PC-9 (cell line): ENCODE measurements at regions not wholly inside any gene's neighbourhood (a gene's known extent, or its start where the extent isn't known, plus 50 kb on each side); places are given as distances from the start of the nearest gene placed in this dataset.
"Not testable (repeated sequence)": the region's sequence is repeated elsewhere in the genome, so short reads cannot be mapped to it uniquely, and the experiment has no call there.

Source experiments
- BruUV-seq: library from RNA; stranded (reverse); fragments of 400-500 nt; replicated peaks from 2 replicates; lab custom pipeline; 2021; lab: Mats Ljungman, UMichigan
- CTCF ChIA-PET: fragments of 300-600 bp; sonication (Branson Sonifier 250); formaldehyde crosslinking; loops from one replicate; lab custom pipeline; 2022; ENCODE audit warnings: antibody characterized with exemption; lab: Charles Lee
- POLR2A ChIA-PET: fragments of 300-600 bp; sonication (Branson Sonifier 250); formaldehyde crosslinking; loops from one replicate; lab custom pipeline; 2022; ENCODE audit warnings: antibody characterized with exemption; ENCODE audit not compliant: unreplicated experiment; lab: Charles Lee
- DNase-seq, 2 experiments: peaks; one replicate each; pipeline versions ENCODE4 v3.0.0 to v3.0.0-alpha.2; 2015 to 2022; ENCODE audit warnings: mixed read lengths in 1 of 2
- H2AFZ ChIP-seq: fragments of 200-600 bp; sonication (generic); 2 replicates; pipeline ENCODE4 v1.8.1; 2017; ENCODE audit warnings: antibody characterized with exemption
- H3F3A ChIP-seq: fragments of 200-600 bp; sonication (generic); 2 replicates; pipeline ENCODE4 v1.8.1; 2017; ENCODE audit warnings: antibody characterized with exemption, mild to moderate bottlenecking, low read depth; ENCODE audit not compliant: insufficient read depth
- H3K27ac ChIP-seq: fragments of 200-600 bp; sonication (generic); 2 replicates; pipeline ENCODE4 v1.6.1; 2016; ENCODE audit warnings: mixed run types
- H3K27me3 ChIP-seq: fragments of 200-600 bp; sonication (generic); 2 replicates; pipeline ENCODE4 v1.6.1; 2016; ENCODE audit warnings: low read depth, mixed run types; ENCODE audit not compliant: insufficient read depth
- H3K36me3 ChIP-seq: fragments of 200-600 bp; sonication (generic); 2 replicates; pipeline ENCODE4 v1.6.1; 2016; ENCODE audit warnings: low read depth, mixed run types
- H3K4me1 ChIP-seq: fragments of 200-600 bp; sonication (generic); replicated peaks from 2 replicates; pipeline ENCODE4 v1.6.1; 2016; ENCODE audit warnings: mixed run types; ENCODE audit not compliant: insufficient read depth
- H3K4me2 ChIP-seq: fragments of 200-600 bp; sonication (generic); 2 replicates; pipeline ENCODE4 v1.6.1; 2017; ENCODE audit warnings: mixed run types
- H3K4me3 ChIP-seq: fragments of 200-600 bp; sonication (generic); 2 replicates; pipeline ENCODE4 v1.6.1; 2016; ENCODE audit warnings: mixed run types
- H3K79me2 ChIP-seq: fragments of 200-600 bp; sonication (generic); 2 replicates; pipeline ENCODE4 v1.6.1; 2017; ENCODE audit warnings: low read depth, mixed run types
- H3K9me2 ChIP-seq: fragments of 200-600 bp; sonication (generic); 2 replicates; pipeline ENCODE4 v1.8.1; 2017; ENCODE audit warnings: mild to moderate bottlenecking; ENCODE audit not compliant: insufficient read depth
- H3K9me3 ChIP-seq: fragments of 200-600 bp; sonication (generic); 2 replicates; pipeline ENCODE4 v1.8.1; 2016; ENCODE audit warnings: low read depth; ENCODE audit not compliant: insufficient read depth
- H4K20me1 ChIP-seq: fragments of 200-600 bp; sonication (generic); 2 replicates; pipeline ENCODE4 v1.8.1; 2017; ENCODE audit not compliant: insufficient read depth
- EZH2 ChIP-seq: fragments of 200-600 bp; sonication (generic); IDR thresholded peaks from 2 replicates; pipeline ENCODE4 v1.8.0; 2017; ENCODE audit warnings: antibody characterized with exemption, low read depth
- intact Hi-C: fragments of 100-400 bp; cut with micrococcal nuclease; formaldehyde crosslinking; loops from one replicate; pipeline ENCODE4 v1.10.0; 2022; ENCODE audit not compliant: unreplicated experiment
- TF ChIP-seq, protein P1 (sequence below): fragments of 200-600 bp; sonication (generic); conservative IDR thresholded peaks from 2 replicates; pipeline ENCODE4 v1.6.1; 2017; ENCODE audit warnings: mixed run types, antibody characterized with exemption, mild to moderate bottlenecking, moderate library complexity

DNA sequence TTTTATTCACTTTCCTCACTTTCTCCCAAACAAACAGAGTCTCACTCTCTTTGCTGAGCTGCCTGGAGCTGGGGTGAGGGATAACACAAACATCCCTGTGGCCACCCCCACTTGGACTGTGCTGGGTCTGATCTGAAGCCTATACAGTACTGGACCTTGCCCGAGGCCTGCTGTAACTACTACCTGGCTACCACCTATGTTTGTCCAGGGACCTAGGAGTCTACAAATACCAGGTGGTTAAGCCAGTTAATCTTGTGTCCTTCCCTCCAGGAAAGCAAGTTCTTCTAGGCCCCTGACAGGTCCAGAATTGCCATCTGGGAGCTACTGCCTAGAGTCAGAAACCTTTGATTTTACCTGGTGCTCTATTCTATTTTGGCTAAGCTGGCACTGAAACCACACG is 87.3 kb downstream of the RTL3 start:
- Histone ChIP-seq H3K4me1 (no peaks in the 10 kb centered on the region), H3K36me3 (no peaks in the 10 kb centered on the region), H3K9me3 (no peaks in the 10 kb centered on the region), H3K27me3 (no peaks in the 10 kb centered on the region), H3K27ac (no peak overlapping the region), H4K20me1 (no peaks in the 10 kb centered on the region), H3K9me2 (no peaks in the 10 kb centered on the region), H3F3A (no peaks in the 10 kb centered on the region), H3K4me3 (no peak overlapping the region), H2AFZ (no peak overlapping the region), H3K4me2 (no peak overlapping the region), H3K79me2 (no peaks in the 10 kb centered on the region)
- DNase-seq: no peak
- no peak for TF ChIP-seq EZH2
- TF ChIP-seq, protein P1, sequence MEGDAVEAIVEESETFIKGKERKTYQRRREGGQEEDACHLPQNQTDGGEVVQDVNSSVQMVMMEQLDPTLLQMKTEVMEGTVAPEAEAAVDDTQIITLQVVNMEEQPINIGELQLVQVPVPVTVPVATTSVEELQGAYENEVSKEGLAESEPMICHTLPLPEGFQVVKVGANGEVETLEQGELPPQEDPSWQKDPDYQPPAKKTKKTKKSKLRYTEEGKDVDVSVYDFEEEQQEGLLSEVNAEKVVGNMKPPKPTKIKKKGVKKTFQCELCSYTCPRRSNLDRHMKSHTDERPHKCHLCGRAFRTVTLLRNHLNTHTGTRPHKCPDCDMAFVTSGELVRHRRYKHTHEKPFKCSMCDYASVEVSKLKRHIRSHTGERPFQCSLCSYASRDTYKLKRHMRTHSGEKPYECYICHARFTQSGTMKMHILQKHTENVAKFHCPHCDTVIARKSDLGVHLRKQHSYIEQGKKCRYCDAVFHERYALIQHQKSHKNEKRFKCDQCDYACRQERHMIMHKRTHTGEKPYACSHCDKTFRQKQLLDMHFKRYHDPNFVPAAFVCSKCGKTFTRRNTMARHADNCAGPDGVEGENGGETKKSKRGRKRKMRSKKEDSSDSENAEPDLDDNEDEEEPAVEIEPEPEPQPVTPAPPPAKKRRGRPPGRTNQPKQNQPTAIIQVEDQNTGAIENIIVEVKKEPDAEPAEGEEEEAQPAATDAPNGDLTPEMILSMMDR: no peak
- no TSS peak for BruUV-seq
- intact Hi-C loops: no loop called here
- ChIA-PET POLR2A (no interaction called here), CTCF (no interaction called here)

DNA sequence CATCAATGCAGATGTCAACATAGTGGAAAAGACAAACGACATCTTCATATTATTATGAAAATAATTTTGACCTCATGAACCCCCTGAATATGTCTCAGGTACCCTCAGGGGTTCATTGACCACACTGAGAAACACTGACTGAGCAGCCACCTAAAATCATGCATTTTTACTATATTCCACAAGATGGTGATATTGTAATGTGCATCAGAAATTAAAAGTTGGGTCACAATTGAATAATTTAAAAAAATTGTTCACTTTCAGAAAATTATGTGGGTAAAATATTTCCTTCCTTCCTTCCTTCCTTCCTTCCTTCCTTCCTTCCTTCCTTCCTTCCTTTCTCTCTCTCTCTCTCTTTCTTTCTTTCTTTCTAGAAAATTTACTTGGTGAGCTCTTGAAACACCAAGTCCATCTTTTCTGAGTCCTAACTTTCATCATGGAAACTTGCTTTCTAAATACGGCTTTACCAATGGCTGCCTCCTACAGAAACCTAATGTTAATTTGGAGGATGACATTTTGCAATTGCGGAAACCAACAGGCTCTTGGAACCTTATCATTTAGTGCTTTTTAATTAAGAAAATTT is 103.6 kb downstream of the RTL3 start:
- Histone ChIP-seq H3F3A (no peaks in the 10 kb centered on the region), H3K36me3 (no peaks in the 10 kb centered on the region), H3K27me3 (no peaks in the 10 kb centered on the region), H3K27ac (no peak overlapping the region), H3K4me3 (no peak overlapping the region), H3K9me3 (no peaks in the 10 kb centered on the region), H3K79me2 (no peaks in the 10 kb centered on the region), H2AFZ (no peak overlapping the region), H4K20me1 (no peaks in the 10 kb centered on the region), H3K4me1 (no peaks in the 10 kb centered on the region), H3K9me2 (no peaks in the 10 kb centered on the region), H3K4me2 (no peak overlapping the region)
- intact Hi-C loops: loop anchor here (2.0 to 10.0 kb wide), 3 partner anchors 152 to 527 kb away; no protein-coding TSS in a partner anchor
- BruUV-seq: no TSS peak
- ChIA-PET CTCF (no interaction called here), POLR2A (no interaction called here)
- TF ChIP-seq, protein P1: peak; percentile 52
- TF ChIP-seq EZH2: no peak
- no peak for DNase-seq

DNA sequence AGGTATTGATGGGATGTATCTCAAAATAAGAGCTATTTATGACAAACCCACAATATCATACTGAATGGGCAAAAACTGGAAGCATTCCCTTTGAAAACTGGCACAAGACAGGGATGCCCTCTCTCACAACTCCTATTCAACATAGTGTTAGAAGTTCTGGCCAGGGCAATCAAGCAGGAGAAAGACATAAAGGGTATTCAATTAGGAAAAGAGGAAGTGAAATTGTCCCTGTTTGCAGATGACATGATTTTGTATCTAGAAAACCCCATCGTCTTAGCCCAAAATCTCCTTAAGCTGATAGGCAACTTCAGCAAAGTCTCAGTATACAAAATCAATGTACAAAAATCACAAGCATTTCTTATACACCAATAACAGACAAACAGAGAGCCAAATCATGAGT is 106.5 kb downstream of the RTL3 start:
- H4K20me1 ChIP-seq, H3K4me2 ChIP-seq, H3F3A ChIP-seq, H3K27me3 ChIP-seq, H2AFZ ChIP-seq, H3K4me1 ChIP-seq, H3K36me3 ChIP-seq, BruUV-seq, H3K4me3 ChIP-seq, H3K27ac ChIP-seq, H3K79me2 ChIP-seq, H3K9me3 ChIP-seq, DNase-seq, H3K9me2 ChIP-seq, POLR2A ChIA-PET, CTCF ChIA-PET: not testable (repeated sequence)
- intact Hi-C loops: loop anchor here (10.0 kb wide), 1 partner anchor 332 kb away; no protein-coding TSS in a partner anchor

DNA sequence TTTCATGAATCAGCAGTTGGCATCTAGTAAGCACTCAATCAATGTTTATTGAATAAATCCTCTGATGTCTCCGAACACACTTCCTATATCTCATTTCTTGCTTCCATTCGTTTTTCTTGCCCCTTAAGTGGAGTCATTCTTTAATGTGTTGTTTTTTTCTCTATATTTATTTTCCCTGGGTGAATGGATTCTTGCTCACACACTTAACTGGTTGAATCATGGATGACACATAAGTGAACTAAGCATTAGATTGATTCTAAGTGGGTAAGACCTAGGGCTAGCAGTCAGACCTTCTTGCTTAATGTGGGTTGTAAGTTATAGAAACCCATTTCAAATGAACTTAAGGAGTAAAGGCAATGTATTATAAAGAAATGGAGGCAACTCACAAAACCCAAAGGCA is 111.1 kb downstream of the RTL3 start:
- no peaks in the 10 kb centered on the region for H3K4me1 ChIP-seq
- POLR2A ChIA-PET: no interaction called here
- BruUV-seq: no TSS peak
- CTCF ChIA-PET: no interaction called here
- no peak overlapping the region for H3K4me2 ChIP-seq
- H3F3A ChIP-seq: no peaks in the 10 kb centered on the region
- H3K4me3 ChIP-seq: no peak overlapping the region
- no peaks in the 10 kb centered on the region for H3K79me2 ChIP-seq
- TF ChIP-seq EZH2: no peak
- DNase-seq: no peak
- no peak overlapping the region for H2AFZ ChIP-seq
- H3K27ac ChIP-seq: no peak overlapping the region
- H3K9me3 ChIP-seq: no peaks in the 10 kb centered on the region
- intact Hi-C loops: no loop called here
- no peaks in the 10 kb centered on the region for H3K9me2 ChIP-seq
- H3K27me3 ChIP-seq: no peaks in the 10 kb centered on the region
- H4K20me1 ChIP-seq: no peaks in the 10 kb centered on the region
- no peaks in the 10 kb centered on the region for H3K36me3 ChIP-seq
